ENCODE measurements at regions not wholly inside any gene's neighbourhood (a gene's known extent, or its start where the extent isn't known, plus 50 kb on each side); places are given as distances from the start of the nearest gene placed in this dataset.
A peak's percentile ranks its signal among the peaks of the same experiment; 100 is the strongest.

- DNase-seq: peak; percentile 93
- no peaks in the 10 kb centered on the region for H4K20me1 ChIP-seq (ENCODE audit: insufficient read depth, low read length)
- peak overlapping the region; percentile 3; the same call in 1 of the 2 replicates for H3K9ac ChIP-seq (ENCODE audit: low read length)
- H3K4me1 ChIP-seq (ENCODE audit: low read length): peaks cover 25% of the 10 kb centered on the region
- no peaks in the 10 kb centered on the region for H3K9me2 ChIP-seq (replicated peaks; ENCODE audit: insufficient read depth, low read length)
- no peaks in the 10 kb centered on the region for H3K36me3 ChIP-seq (replicated peaks; ENCODE audit: insufficient read depth, low read length)
- H3K27me3 ChIP-seq (replicated peaks; ENCODE audit: insufficient read depth, low read length): no peaks in the 10 kb centered on the region
- TF ChIP-seq EZH2 (optimal IDR thresholded peaks at IDR 0.05; ENCODE audit: low read depth, low read length) (no peak), EZH2phosphoT487 (IDR thresholded peaks at IDR 0.05; ENCODE audit: low read length) (no peak), CTCF (IDR thresholded peaks at IDR 0.05; ENCODE audit: low read length) (peak; percentile 35)
- H3K79me2 ChIP-seq (ENCODE audit: low read length): no peaks in the 10 kb centered on the region
- peaks cover 26% of the 10 kb centered on the region for H3F3A ChIP-seq (ENCODE audit: insufficient read depth, low read length)
- H3K9me3 ChIP-seq (replicated peaks; ENCODE audit: insufficient read depth, low read length): no peaks in the 10 kb centered on the region
- peak overlapping the region; percentile 71 for H3K27ac ChIP-seq (ENCODE audit: low read length)
- peak overlapping the region; percentile 45 for H3K4me3 ChIP-seq (ENCODE audit: low read length)
- H3K4me2 ChIP-seq (ENCODE audit: low read depth, low read length): peak overlapping the region; percentile 74
- H2AFZ ChIP-seq (ENCODE audit: low read length): peak overlapping the region; percentile 57
Measured at GRCh38 chr16:62638964-62639870, 603.0 kb upstream of the CDH8 start.

GRCh38 chr16:62638324-62638911 is 602.2 kb upstream of the CDH8 start:
- no peaks in the 10 kb centered on the region for H3K9me2 ChIP-seq (replicated peaks; ENCODE audit: insufficient read depth, low read length)
- no peaks in the 10 kb centered on the region for H4K20me1 ChIP-seq (ENCODE audit: insufficient read depth, low read length)
- H3K27me3 ChIP-seq (replicated peaks; ENCODE audit: insufficient read depth, low read length): no peaks in the 10 kb centered on the region
- H3K4me2 ChIP-seq (ENCODE audit: low read depth, low read length): peak overlapping the region; percentile 74
- no peak for DNase-seq
- H3K4me3 ChIP-seq (ENCODE audit: low read length): peak overlapping the region; percentile 45
- H3K79me2 ChIP-seq (ENCODE audit: low read length): no peaks in the 10 kb centered on the region
- H2AFZ ChIP-seq (ENCODE audit: low read length): peak overlapping the region; percentile 37; the same call in 1 of the 2 replicates
- TF ChIP-seq EZH2phosphoT487 (IDR thresholded peaks at IDR 0.05; ENCODE audit: low read length) (no peak), EZH2 (optimal IDR thresholded peaks at IDR 0.05; ENCODE audit: low read depth, low read length) (no peak), CTCF (IDR thresholded peaks at IDR 0.05; ENCODE audit: low read length) (no peak)
- no peaks in the 10 kb centered on the region for H3K9me3 ChIP-seq (replicated peaks; ENCODE audit: insufficient read depth, low read length)
- peak overlapping the region; percentile 71 for H3K27ac ChIP-seq (ENCODE audit: low read length)
- H3K9ac ChIP-seq (ENCODE audit: low read length): peak overlapping the region; percentile 3; the same call in 1 of the 2 replicates
- peaks cover 25% of the 10 kb centered on the region for H3K4me1 ChIP-seq (ENCODE audit: low read length)
- H3F3A ChIP-seq (ENCODE audit: insufficient read depth, low read length): peaks cover 26% of the 10 kb centered on the region
- H3K36me3 ChIP-seq (replicated peaks; ENCODE audit: insufficient read depth, low read length): no peaks in the 10 kb centered on the region

- Histone ChIP-seq H3K36me3 (replicated peaks; ENCODE audit: insufficient read depth, low read length) (no peaks in the 10 kb centered on the region), H3F3A (ENCODE audit: insufficient read depth, low read length) (no peaks in the 10 kb centered on the region), H4K20me1 (ENCODE audit: insufficient read depth, low read length) (no peaks in the 10 kb centered on the region), H3K27ac (ENCODE audit: low read length) (no peak overlapping the region), H3K4me1 (ENCODE audit: low read length) (no peaks in the 10 kb centered on the region), H3K4me3 (ENCODE audit: low read length) (no peak overlapping the region), H3K79me2 (ENCODE audit: low read length) (no peaks in the 10 kb centered on the region), H3K27me3 (replicated peaks; ENCODE audit: insufficient read depth, low read length) (no peaks in the 10 kb centered on the region), H3K9me2 (replicated peaks; ENCODE audit: insufficient read depth, low read length) (no peaks in the 10 kb centered on the region), H3K9ac (ENCODE audit: low read length) (no peak overlapping the region), H2AFZ (ENCODE audit: low read length) (no peak overlapping the region), H3K9me3 (replicated peaks; ENCODE audit: insufficient read depth, low read length) (no peaks in the 10 kb centered on the region), H3K4me2 (ENCODE audit: low read depth, low read length) (no peak overlapping the region)
- DNase-seq: no peak
- TF ChIP-seq EZH2phosphoT487 (IDR thresholded peaks at IDR 0.05; ENCODE audit: low read length): no peak
- TF ChIP-seq EZH2 (optimal IDR thresholded peaks at IDR 0.05; ENCODE audit: low read depth, low read length): no peak
- TF ChIP-seq CTCF (IDR thresholded peaks at IDR 0.05; ENCODE audit: low read length): no peak
Measured at GRCh38 chr16:62625326-62625725, 589.1 kb upstream of the CDH8 start.
